Stomach smooth muscle (tissue), 2 donors: ENCODE measurements at regions not wholly inside any gene's neighbourhood (a gene's known extent, or its start where the extent isn't known, plus 50 kb on each side); places are given as distances from the start of the nearest gene placed in this dataset.

Experiments
- H3K27ac ChIP-seq: one replicate; pipeline ENCODE4 v1.7.0; 2013; ENCODE audit warnings: mild to moderate bottlenecking, low read length, inconsistent platforms
- H3K27me3 ChIP-seq, 2 donors: one replicate each; pipeline ENCODE4 v1.7.0; 2013; ENCODE audit warnings: low read length in 2 of 2; ENCODE audit not compliant: insufficient read depth in 2 of 2, control insufficient read depth in 1 of 2
- H3K36me3 ChIP-seq, 2 donors: one replicate each; pipeline ENCODE4 v1.7.0; 2013; ENCODE audit warnings: low read length in 2 of 2; ENCODE audit not compliant: control insufficient read depth in 2 of 2, insufficient read depth in 2 of 2
- H3K4me1 ChIP-seq: one replicate; pipeline ENCODE4 v1.7.0; 2013; ENCODE audit warnings: low read length; ENCODE audit not compliant: control insufficient read depth, insufficient read depth
- H3K4me3 ChIP-seq, 2 donors: one replicate each; pipeline ENCODE4 v1.7.0; 2013; ENCODE audit warnings: low read length in 2 of 2
- H3K9ac ChIP-seq, 2 donors: one replicate each; pipeline ENCODE4 v1.7.0; 2013; ENCODE audit warnings: low read length in 2 of 2, mild to moderate bottlenecking in 1 of 2
- H3K9me3 ChIP-seq, 2 donors: one replicate each; pipeline ENCODE4 v1.7.0; 2013; ENCODE audit warnings: low read length in 2 of 2; ENCODE audit not compliant: control insufficient read depth in 2 of 2
- donor health status: healthy.
- donor health status: Pancreatic carcinoma.

DNA sequence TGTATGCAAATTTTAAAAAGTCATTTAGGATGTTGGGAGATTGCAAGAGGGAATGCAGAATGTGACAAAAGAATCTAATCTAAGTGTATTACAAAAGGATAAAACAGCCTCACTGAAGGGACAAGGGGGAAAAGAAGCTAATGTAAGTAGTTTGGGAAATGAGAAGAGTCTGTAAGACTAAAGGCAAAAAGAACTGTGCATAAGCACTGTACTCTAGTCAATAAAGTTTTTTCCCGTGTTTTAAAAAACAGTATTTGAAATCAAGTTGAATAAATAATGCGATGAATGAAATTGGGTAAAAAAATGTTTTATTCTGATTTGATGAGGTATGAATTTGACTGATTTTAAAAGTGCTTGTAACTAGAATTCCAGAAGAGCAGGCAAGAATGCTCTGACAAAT is 149.8 kb downstream of the VEGFA start:
- no peaks in the 10 kb centered on the region for H3K36me3 ChIP-seq
- H3K27me3 ChIP-seq, result no peaks in the 10 kb centered on the region
- no peak overlapping the region for H3K4me3 ChIP-seq
- H3K4me1 ChIP-seq, result no peaks in the 10 kb centered on the region
- H3K9me3 ChIP-seq, result no peaks in the 10 kb centered on the region
- H3K9ac ChIP-seq, result no peak overlapping the region
- H3K27ac ChIP-seq, result no peak overlapping the region

DNA sequence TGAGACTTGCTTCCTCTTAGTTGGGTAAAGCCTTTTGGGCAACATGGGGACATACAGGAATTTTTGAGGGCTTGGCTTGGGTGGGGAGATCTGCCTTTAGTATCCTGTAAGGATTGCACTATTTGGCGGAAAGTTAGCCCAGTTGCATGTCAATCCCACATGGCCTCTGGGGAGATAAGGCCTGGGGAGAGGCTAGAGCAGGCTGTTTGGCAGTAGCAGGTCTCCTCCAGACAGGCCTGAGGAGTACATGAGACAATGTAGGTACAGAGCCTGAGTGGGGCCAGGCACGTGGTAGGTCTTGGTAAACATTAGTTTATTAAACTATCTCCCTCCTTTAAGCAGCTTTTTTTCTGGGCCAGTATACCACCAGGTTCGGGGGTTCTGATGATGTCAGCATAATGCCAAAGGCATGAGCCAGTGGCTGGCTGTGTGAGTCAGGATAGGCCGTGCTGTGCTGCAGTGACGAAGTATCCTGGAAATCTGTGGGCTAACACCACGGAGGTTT is 147.9 kb downstream of the VEGFA start:
- H3K4me3 ChIP-seq, result no peak overlapping the region
- no peaks in the 10 kb centered on the region for H3K4me1 ChIP-seq
- H3K9ac ChIP-seq, result no peak overlapping the region
- no peaks in the 10 kb centered on the region for H3K27me3 ChIP-seq
- no peaks in the 10 kb centered on the region for H3K36me3 ChIP-seq
- no peak overlapping the region for H3K27ac ChIP-seq
- H3K9me3 ChIP-seq, result no peaks in the 10 kb centered on the region

DNA sequence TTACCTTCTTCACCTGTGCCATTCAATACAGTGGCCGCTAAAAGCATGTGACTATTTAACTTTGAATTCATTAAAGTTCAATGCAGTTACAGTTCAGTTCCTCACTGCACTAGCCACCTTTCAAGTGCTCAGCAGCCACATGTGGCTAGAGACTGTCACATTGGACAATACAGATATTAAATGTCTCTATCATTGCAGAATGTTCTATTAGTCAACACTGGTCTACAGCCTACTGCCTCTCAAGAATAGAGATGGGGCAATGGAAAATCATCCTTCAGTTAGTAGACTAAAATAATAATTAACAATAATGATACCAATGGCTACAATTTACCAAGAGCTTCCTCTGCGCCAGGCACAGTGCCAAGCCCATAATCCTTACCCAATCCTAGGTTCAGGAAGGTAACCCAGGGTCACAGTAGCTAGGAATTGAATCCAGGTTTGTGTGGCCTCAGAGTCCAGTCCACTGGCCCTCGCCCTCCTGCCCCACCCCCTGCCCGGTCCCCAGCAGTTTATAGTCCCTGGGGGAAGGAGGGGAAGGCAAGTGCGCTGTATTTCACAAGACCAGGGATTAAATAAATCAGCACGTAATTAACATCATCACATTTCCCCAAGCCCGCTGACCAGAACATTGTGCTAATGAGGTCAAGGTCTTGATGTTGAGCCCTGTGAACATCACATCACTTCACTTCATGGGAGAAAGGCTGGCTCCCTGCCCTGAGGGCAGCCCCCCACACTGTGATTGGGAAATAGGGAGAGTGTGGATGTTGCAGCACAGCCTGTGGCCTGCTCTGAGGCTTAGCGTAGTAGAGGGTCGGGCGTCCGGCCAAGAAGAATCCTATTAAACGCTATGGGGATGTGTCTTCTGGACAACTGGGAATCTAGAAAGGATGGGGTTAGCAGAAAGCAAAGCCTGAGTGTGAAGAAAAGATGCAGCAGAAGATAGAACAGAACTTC is 147.2 kb downstream of the VEGFA start:
- H3K4me3 ChIP-seq, result no peak overlapping the region
- no peak overlapping the region for H3K27ac ChIP-seq
- no peaks in the 10 kb centered on the region for H3K4me1 ChIP-seq
- H3K9ac ChIP-seq, result no peak overlapping the region
- no peaks in the 10 kb centered on the region for H3K36me3 ChIP-seq
- H3K9me3 ChIP-seq, result no peaks in the 10 kb centered on the region
- H3K27me3 ChIP-seq, result no peaks in the 10 kb centered on the region

DNA sequence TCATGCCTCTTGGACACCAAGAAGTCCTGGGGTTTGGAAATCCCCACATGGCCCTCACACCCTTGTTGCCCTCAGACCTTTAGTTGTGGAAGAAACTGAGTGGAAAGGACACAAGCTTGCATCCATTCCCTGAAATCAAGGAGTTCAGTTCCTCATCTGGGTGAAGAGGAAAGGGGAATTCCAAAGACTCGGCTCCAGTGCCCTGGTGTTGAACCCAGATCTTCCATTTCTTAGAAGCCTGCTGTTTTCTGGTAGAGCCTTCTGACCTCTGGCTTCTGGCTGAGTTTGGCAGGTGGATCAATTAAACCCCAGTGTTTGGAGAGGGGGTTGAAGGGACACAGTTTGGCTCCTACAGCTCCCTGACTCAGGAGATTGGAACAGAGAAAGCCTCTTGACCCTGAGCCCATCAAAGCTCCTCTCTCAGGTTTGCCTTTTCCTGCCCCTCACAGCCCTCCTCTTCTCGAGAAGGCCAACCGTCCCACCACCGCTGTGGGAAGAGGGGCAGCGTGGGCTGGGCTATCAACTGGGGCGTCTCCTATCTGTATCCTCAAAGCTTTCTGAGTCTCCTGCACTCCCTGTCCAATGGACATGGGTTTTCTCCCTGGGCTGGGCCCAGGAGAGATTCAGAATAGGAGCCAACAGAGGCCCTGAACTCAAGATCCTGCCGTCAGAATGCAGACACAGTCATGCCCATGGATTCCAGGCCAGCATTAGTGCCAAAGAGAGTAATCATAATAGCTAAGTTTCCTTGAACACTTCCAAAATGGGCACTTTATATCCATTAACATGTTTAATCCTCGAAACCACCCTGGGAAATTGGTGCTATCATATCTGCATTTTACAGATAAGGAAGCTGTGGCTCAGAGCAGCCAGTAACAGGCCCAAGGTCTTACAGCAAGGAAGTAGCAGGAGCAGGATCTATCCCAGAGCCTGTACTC is 146.2 kb downstream of the VEGFA start:
- no peak overlapping the region for H3K4me3 ChIP-seq
- no peak overlapping the region for H3K27ac ChIP-seq

DNA sequence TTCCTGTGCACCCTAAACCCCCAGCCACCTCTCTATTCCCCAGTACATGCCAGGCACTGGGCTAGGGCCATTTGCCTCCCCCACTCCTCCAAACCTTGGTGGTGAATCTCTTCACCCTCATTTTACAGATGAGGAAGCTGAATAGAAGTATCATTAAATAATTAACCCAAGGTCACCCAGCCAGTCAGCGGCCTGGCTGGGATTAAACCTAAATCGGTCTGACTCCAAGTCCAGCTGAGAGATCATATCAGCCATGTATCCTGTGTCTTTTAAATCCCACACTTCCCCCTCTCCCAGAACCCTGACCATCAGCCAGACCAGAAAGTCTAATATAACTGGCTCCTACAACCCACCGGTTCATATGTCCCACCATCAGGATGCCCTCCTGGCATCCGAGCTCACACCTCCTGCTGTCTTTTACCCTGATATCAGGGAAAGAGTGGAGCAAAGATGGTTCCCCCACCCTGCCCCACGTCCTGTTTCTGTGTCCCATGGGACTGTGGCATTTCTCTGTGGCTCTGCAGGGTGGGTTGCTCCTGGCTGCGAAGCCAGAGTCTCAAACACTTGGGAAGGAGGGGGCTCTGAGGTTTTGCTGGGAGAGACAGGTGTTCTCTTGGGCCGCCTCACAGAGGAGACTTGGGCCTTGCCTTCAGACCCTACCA is 145.3 kb downstream of the VEGFA start:
- H3K27me3 ChIP-seq, result no peaks in the 10 kb centered on the region
- no peak overlapping the region for H3K27ac ChIP-seq
- H3K4me3 ChIP-seq, result no peak overlapping the region
- no peaks in the 10 kb centered on the region for H3K4me1 ChIP-seq
- H3K9me3 ChIP-seq, result no peaks in the 10 kb centered on the region
- H3K36me3 ChIP-seq, result no peaks in the 10 kb centered on the region
- H3K9ac ChIP-seq, result no peak overlapping the region

More for the DNA sequence above, 146.2 kb downstream of the VEGFA start:
- Histone ChIP-seq H3K4me1 (no peaks in the 10 kb centered on the region), H3K27me3 (no peaks in the 10 kb centered on the region), H3K36me3 (no peaks in the 10 kb centered on the region), H3K9ac (no peak overlapping the region), H3K9me3 (no peaks in the 10 kb centered on the region)

DNA sequence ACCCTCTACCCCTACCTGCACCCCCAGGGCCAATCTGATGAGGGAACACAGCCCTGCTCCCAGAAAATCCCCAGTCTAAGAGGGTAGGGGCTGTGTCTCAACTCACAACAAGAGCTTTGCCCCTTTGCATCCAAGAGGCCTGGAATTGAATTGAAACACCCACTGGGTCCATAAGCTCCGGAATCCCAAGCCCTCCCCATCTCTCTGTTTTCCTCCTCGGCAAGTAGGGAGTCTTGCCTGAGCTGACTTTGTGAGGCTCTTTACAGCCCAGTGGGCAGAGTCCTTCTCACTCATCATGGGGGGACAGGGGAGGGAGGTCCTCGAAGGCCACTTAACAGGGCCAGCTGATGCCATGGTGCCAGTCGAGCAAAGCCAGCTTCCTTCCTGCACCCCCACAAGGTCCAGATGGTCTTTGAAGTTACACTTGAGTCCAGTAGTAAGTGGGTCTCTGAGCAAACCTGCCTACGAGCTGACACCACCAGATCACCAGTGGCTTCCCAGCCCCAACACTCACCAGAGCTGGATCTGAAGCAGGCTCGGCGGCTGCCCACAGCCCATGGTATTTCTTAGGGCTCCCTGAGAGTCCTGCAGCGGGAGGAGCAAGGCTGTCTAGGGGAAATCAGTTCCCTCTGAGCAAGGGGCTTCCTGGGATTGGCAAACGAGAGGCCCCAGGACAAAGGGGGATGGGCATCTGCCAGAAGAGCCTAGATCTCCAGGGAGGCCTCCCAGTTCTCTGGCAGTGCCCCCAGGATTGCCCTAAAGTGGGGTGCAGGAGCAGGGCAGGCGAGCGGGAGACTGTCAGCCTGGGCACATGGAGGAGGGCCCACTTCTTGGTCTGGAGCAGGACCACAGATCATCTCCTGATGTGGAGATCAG is 144.5 kb downstream of the VEGFA start:
- Histone ChIP-seq H3K4me1 (peaks cover 2% of the 10 kb centered on the region), H3K4me3 (no peak overlapping the region), H3K9ac (no peak overlapping the region), H3K27me3 (peaks cover 0 to 3% of the 10 kb centered on the region in 2 donors), H3K9me3 (no peaks in the 10 kb centered on the region), H3K27ac (no peak overlapping the region), H3K36me3 (no peaks in the 10 kb centered on the region)

DNA sequence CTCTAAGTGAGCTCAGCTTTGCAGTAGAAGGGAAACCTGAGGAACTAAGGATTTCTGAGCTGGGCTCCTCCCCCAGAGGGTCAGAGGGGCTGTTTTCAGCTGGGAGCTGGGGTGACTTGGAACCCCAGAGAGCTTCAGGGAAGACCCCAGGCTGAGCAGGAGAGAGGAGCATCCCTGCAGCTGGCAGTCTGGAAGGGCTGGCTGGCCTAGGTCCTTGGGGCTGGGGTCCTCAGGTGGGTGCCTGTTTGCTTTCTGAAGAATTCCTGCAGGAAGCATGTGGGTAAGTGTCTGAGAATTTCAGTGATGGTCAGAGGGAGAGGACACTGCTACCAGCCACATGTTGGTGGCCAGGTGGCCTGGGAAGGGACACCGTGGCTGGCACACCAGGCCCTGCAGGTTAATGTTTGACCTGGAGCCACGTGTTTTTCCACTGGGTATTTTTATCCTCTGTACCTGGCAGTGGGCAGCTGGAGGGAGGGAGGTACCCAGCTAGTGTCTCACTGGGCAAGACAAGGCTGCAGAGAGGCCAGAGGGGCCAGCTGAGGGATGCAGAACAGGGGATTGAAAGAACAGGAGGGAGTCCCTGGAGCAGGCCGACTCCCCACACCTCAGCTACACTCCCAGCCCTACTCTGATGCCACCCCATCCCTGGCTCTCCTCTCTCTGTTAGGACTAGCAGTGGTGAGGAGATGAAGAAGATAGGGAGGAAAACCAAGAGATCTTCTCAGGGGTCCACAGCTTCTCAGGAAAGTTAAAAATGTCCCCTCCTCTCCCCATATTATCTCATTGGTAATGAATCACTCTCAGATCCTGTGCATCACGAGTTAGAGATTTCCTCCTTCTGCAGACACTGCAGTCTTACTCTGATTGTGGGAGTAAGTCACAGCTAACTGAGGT is 143.6 kb downstream of the VEGFA start:
- Histone ChIP-seq H3K9me3 (no peaks in the 10 kb centered on the region), H3K36me3 (no peaks in the 10 kb centered on the region), H3K4me1 (peaks cover 2% of the 10 kb centered on the region), H3K9ac (no peak overlapping the region), H3K4me3 (no peak overlapping the region), H3K27me3 (peaks cover 0 to 3% of the 10 kb centered on the region in 2 donors), H3K27ac (no peak overlapping the region)

DNA sequence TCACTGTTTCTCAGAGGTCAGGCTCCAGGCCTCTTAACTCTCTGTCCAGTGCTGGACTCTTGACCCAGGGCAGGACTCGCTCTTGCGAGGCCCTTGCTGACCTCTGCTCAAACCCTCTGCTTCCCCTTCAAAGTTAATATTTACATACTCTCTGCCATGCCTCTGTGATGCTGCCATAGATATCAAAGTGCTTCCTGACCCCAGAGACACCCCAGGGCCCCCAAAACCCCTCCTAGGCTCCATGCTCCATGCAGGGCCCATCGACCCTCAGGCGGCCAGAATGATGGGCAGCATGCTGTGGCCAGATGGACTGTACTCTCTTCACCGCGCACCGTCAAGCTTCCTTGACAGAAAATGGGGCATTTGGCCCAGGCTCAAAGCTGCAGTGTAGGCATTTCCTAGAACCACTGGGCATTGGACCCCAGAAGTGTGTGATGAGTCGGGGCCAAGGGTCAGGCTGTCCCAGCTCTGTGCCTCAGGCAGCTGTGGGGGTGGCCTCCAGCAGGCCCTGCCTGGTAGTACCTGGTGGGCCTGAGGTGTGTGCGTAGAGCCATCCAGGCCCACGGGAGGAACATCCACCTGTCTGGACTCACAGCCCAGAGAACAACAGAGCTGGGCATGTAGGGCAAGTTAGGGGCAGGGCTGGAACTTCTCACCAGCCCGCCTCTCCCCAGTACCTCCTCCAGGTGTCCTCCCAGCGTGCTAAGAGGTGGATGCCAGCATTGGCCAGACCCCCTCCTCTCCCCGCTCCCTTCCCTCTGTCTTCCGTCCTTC is 142.8 kb downstream of the VEGFA start:
- no peak overlapping the region for H3K9ac ChIP-seq
- peaks cover 2% of the 10 kb centered on the region for H3K4me1 ChIP-seq
- no peak overlapping the region for H3K4me3 ChIP-seq
- no peaks in the 10 kb centered on the region for H3K9me3 ChIP-seq
- no peaks in the 10 kb centered on the region for H3K36me3 ChIP-seq
- H3K27me3 ChIP-seq, result peaks cover 0 to 3% of the 10 kb centered on the region in 2 donors
- no peak overlapping the region for H3K27ac ChIP-seq
